ENCODE measurements at regions not wholly inside any gene's neighbourhood (a gene's known extent, or its start where the extent isn't known, plus 50 kb on each side); places are given as distances from the start of the nearest gene placed in this dataset.

DNA sequence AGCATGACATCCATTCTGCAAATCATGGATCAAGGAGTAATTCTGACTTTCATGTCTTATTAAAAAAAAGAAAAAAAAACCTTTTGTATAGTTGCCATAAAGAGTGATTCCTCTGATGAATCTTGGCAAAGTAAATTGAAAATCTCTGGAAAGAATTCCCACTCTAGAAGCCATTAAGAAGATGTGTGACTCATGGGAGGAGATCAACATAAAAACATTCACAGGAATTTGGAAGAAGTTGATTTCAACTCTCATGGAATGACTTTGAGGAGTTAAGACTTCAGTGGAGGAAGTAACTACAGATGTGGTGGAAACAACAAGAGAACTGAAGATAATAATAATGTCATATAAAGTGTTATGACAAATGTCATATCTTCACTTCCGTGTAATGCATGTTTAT lies 204.2 kb downstream of the PABPC4L start:
- no peak overlapping the region for H3K27ac Mint-ChIP-seq
- no peak overlapping the region for H2BK12ac ChIP-seq (ENCODE audit: insufficient read length, low read depth, low read length)

More for the DNA sequence above, 204.2 kb downstream of the PABPC4L start:
- Histone ChIP-seq H3T11ph (ENCODE audit: low read length) (no peak overlapping the region), H2AFZ (ENCODE audit: low read length) (no peak overlapping the region), H4K91ac (ENCODE audit: insufficient read length, low read depth, low read length) (no peak overlapping the region), H2AK5ac (ENCODE audit: insufficient read length, low read length) (no peak overlapping the region), H3K4me1 (ENCODE audit: insufficient read depth, low read length) (no peaks in the 10 kb centered on the region), H3K79me1 (ENCODE audit: insufficient read depth, low read depth, low read length, poor library complexity, severe bottlenecking) (no peaks in the 10 kb centered on the region), H3K56ac (ENCODE audit: insufficient read length, low read depth, low read length) (no peak overlapping the region), H4K8ac (replicated peaks; ENCODE audit: insufficient read length, low read depth, low read length) (no peak overlapping the region), H4K20me1 (ENCODE audit: control insufficient read depth, insufficient read depth, insufficient read length) (no peaks in the 10 kb centered on the region), H3K23me2 (ENCODE audit: insufficient read length, low read depth, low read length, poor library complexity, severe bottlenecking) (no peaks in the 10 kb centered on the region), H3K9me3 (ENCODE audit: control insufficient read depth, low read depth, low read length) (no peaks in the 10 kb centered on the region), H2BK20ac (ENCODE audit: low read depth, low read length, poor library complexity, severe bottlenecking) (no peak overlapping the region), H3K14ac (ENCODE audit: insufficient read depth, low read length) (no peak overlapping the region), H3K79me2 (ENCODE audit: insufficient read depth, low read length) (no peaks in the 10 kb centered on the region), H3K18ac (ENCODE audit: insufficient read length, low read depth, low read length) (no peak overlapping the region), H2BK120ac (ENCODE audit: low read depth, low read length, poor library complexity, severe bottlenecking) (no peak overlapping the region), H3K23ac (ENCODE audit: insufficient read length, low read depth, low read length) (no peak overlapping the region), H3K4ac (ENCODE audit: low read depth, low read length) (no peak overlapping the region), H4K5ac (ENCODE audit: insufficient read length, low read depth, low read length) (no peak overlapping the region), H3K4me2 (ENCODE audit: insufficient read depth, insufficient read length, low read length) (no peak overlapping the region), H2BK15ac (ENCODE audit: low read depth, low read length) (no peak overlapping the region), H3K27me3 (ENCODE audit: insufficient read depth, low read length) (no peaks in the 10 kb centered on the region), H2BK5ac (ENCODE audit: insufficient read length, low read length) (no peak overlapping the region), H3K9ac (ENCODE audit: extremely low read depth, insufficient read length, low read length) (no peak overlapping the region), H3K27ac (ENCODE audit: insufficient read length, low read depth, low read length) (no peak overlapping the region)
- Mint-ChIP-seq H3K4me3 (no peak overlapping the region), H3K4me1 (peaks cover 14 to 15% of the 10 kb centered on the region in 2 experiments), H3K9me3 (peaks cover 6 to 7% of the 10 kb centered on the region in 2 experiments; a peak in 3 of 5 replicates), H3K27me3 (ENCODE audit: low read depth) (peaks cover 2% of the 10 kb centered on the region; the same call in 1 of the 2 replicates), H3K36me3 (ENCODE audit: insufficient read depth in 1 of 3, low read depth in 3 of 3) (peaks cover 0 to 27% (median 5%) of the 10 kb centered on the region in 3 experiments; a peak in 5 of 7 replicates)
- TF ChIP-seq CTCF (conservative IDR thresholded peaks at IDR 0.05): no peak
- no CpG with 5 or more reads among the region's 1 CpG for WGBS (ENCODE audit: extremely low coverage, insufficient read length, low lambda C conversion rate)
- DNase-seq: no peak

Data from H9 (cell line).